HG03103 (cell line): ENCODE measurements at regions not wholly inside any gene's neighbourhood (a gene's known extent, or its start where the extent isn't known, plus 50 kb on each side); places are given as distances from the start of the nearest gene placed in this dataset.

ENCODE experiments used
- ATAC-seq: cut with Tn5 transposase; IDR thresholded peaks from one replicate; pipeline ENCODE4 v1.9.1; 2021; ENCODE audit warnings: low read depth; ENCODE audit not compliant: unreplicated experiment

DNA sequence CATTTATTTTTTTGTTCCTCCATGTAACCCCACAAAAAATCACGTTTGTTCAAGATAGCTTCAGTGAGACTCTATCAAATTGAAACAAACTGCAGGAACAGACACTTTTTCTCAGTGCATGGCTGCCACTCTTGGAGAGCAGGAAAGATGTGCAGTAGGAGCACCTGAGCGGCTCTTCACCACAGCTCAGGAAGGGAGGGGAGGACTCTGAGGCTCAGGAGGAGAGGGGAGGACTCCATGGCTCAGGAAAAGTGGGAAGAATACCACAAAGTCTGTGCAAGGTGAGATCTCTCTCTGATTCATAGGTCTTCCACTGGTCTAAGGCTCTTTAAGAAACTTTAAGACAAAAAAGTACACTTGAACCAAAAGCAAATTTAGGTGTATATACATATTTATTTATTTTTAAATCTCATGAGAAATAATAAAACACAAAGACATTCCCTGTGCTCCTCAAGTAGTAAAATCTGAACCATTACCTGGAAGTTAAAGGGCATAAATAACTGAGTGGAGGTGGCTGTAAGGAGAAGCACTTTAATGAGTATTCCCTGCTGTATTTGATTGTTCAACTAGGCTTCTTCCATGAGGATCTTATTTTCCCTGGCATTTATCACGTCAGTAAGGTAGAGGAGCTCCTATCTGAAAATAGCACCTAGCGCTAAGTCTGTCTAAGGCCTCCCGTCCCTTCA is 69.2 kb upstream of the CCN6 start:
- ATAC-seq, result no peak

- no peak for ATAC-seq
Observed at GRCh38 chr6:111985202-111985731, 68.6 kb upstream of the CCN6 start.

- no peak for ATAC-seq
Observed at GRCh38 chr6:111986651-111987050, 67.3 kb upstream of the CCN6 start.

DNA sequence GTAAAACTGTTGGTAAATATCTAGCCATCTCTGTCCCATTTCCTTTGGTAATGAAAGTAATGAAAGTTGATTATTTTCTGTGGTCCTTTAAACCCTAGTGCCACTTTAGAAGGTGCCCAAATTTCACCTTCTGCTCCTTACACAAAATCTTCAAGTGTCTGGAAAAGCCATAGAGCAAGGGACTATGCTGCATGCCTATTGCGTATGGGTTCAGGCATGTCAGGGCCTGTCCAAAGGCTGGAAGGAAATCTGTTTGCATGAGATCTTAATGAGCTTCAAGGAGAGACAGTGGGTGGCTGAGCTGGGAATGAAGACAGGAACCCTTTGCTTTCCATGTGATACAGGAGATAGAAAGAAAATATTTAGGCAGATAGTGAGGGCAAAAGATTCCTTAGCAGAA is 66.6 kb upstream of the CCN6 start:
- no peak for ATAC-seq

DNA sequence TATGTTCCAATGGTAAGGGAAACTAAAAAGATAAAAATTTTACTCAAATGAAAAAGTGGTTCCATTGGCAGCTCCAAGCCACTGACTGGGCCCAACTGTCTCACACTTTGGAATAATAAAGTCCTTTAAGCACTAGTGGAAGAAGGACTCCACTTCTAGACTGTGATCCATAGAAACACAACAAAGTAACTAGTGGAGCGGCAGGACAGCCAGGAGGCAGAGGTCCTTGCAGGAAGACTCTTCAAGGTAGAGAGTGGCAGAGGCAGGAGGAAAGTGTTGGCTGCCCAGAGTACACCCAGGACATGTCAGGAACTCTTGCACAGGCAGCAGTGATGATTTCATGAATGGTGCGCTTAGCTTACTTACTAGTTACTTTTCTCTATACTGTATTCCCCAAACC is 65.0 kb upstream of the CCN6 start:
- no peak for ATAC-seq

DNA sequence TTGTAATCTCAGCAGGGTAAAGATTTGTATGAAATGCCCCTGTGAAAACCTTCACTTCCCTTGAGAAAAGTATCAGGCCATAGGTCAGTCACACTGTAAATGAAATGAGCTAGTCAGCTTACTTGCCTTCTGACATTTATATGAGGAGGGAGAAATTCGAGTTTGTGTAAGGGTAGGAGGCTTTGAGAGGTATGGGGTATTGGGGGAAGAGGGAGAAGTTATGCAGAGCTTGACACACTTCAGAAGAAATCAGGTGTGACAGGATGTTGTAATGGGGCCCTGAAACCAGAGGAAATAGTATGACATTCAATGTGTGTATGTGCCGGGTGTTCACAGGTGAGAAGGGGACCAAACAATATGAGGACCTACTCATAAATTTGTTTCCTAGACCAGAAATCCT is 64.2 kb upstream of the CCN6 start:
- ATAC-seq, result peak; percentile 53

DNA sequence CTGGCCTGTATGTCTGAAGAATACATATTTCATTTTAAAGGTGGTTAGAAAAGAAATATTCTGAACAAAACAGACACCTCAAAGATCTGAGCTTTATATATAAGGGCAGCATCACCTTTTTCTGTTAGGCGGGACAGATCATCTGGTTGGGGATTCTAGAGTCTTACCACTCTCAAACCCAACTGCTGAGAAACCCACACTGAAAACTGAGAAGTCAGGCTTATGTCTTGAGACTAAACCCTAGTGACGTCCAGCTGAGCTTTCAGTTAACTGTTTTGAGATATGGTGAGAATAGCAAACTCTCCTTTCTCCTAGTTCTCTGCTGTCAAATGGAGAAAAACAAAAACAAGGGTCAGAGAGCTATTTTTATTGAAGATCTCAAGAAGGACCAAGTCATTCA is 63.7 kb upstream of the CCN6 start:
- ATAC-seq, result no peak

GRCh38 chr6:111992851-111993250 is 61.1 kb upstream of the CCN6 start:
- ATAC-seq, result no peak

GRCh38 chr6:111993342-111993741 is 60.6 kb upstream of the CCN6 start:
- ATAC-seq, result no peak

DNA sequence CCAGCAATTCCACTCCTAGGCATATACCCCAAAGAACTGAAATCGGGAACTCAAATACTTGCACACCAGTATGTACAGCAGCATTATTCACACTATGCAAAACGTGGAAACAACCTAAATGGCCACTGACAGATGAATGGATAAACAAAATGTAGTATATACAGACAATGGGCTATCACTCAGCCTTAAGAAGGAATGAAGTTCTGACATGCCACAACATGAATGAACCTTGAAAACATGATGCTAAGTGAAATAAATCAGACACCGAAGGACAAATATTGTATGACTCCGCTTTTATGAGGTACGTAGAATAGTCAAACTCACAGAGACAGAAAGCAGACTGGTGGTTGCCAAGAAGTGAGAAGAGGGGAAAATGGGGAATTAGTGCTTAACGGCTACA is 59.1 kb upstream of the CCN6 start:
- no peak for ATAC-seq

DNA sequence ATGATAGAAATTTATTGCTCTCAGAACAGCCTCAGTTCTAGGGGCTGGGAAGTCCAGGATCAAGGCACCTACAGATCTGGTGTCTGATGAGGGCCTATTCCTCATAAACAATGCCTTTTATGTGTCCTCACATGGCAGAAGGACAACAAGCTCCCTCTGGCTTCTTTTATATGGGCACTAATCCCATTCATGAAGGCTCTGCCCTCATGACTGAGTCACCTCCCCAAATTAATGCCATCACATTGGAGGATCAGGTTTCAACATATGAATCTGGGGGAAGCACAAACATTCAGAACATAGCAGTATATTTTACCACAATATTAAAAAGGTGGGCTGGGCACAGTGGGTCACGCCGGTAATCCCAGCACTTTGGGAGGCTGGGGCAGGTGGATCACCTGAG is 58.5 kb upstream of the CCN6 start:
- ATAC-seq, result no peak

- ATAC-seq, result no peak
Observed at GRCh38 chr6:111996144-111996865, 57.6 kb upstream of the CCN6 start.

GRCh38 chr6:111997078-111997852 is 56.6 kb upstream of the CCN6 start:
- ATAC-seq, result peak; percentile 60

DNA sequence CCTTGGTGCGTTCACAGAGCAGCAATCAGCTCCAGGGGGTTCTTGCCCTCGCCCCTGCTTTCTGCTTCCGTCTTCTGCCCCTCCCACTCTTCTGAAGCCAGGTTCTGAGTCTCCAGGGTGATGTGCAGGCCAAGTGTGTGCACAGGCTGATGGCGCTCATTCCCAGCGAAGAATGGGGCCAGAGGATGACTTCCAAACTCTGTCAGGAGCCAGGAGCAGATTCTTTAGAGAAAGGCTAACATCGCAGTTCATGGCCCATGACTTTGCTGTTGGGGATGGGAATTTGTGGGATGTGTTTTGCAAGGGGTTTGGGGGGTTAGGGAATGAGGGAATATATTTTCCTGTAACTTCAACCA is 56.1 kb upstream of the CCN6 start:
- no peak for ATAC-seq

GRCh38 chr6:112002307-112002706 is 51.6 kb upstream of the CCN6 start:
- ATAC-seq, result no peak
